Thoracic aorta (tissue), 2 donors: ENCODE measurements at regions not wholly inside any gene's neighbourhood (a gene's known extent, or its start where the extent isn't known, plus 50 kb on each side); places are given as distances from the start of the nearest gene placed in this dataset.

Source experiments
- ATAC-seq: fragments of 150-250 bp; one replicate; pipeline ENCODE4 v1.8.0; 2017; ENCODE audit warnings: low read depth; ENCODE audit not compliant: insufficient number of reproducible peaks, low FRiP score
- DNase-seq: peaks from one replicate; pipeline ENCODE4 v3.0.0-alpha.2; 2020; ENCODE audit warnings: low spot score
- H3K27ac ChIP-seq, 2 donors: fragments of 200-600 bp; sonication (generic); 1 replicate in 1 of 2; 2 replicates in 1 of 2; pipeline ENCODE4 v1.5.1; 2016; ENCODE audit warnings: mild to moderate bottlenecking in 2 of 2, moderate library complexity in 2 of 2
- H3K27me3 ChIP-seq: fragments of 200-600 bp; sonication (generic); replicated peaks from 2 replicates; pipeline ENCODE4 v1.6.0; 2016; ENCODE audit warnings: mild to moderate bottlenecking; ENCODE audit not compliant: insufficient read depth
- H3K36me3 ChIP-seq: fragments of 200-600 bp; sonication (generic); one replicate; pipeline ENCODE4 v1.5.1; 2016
- H3K4me1 ChIP-seq, 2 donors: fragments of 200-600 bp; sonication (generic); 1 replicate in 1 of 2; 2 replicates in 1 of 2; pipeline versions ENCODE4 v1.5.1 to v1.6.0; 2016; ENCODE audit warnings: low read depth in 2 of 2, mild to moderate bottlenecking in 1 of 2; ENCODE audit not compliant: control insufficient read depth in 1 of 2
- H3K4me3 ChIP-seq: fragments of 200-600 bp; sonication (generic); 2 replicates; pipeline ENCODE4 v1.5.1; 2016; ENCODE audit warnings: mild to moderate bottlenecking
- H3K9me3 ChIP-seq: fragments of 200-600 bp; sonication (generic); 2 replicates; pipeline ENCODE4 v1.5.1; 2016
- TF ChIP-seq, protein P1 (sequence below): fragments of 200-600 bp; sonication (generic); IDR thresholded peaks from one replicate; pipeline ENCODE4 v1.5.1; 2019; ENCODE audit warnings: antibody characterized with exemption

- Histone ChIP-seq H3K4me1 (peaks cover 0 to 5% of the 10 kb centered on the region in 2 donors), H3K4me3 (no peak overlapping the region), H3K36me3 (no peaks in the 10 kb centered on the region), H3K27ac (no peak overlapping the region), H3K9me3 (no peaks in the 10 kb centered on the region), H3K27me3 (no peaks in the 10 kb centered on the region)
- DNase-seq (no peak), ATAC-seq (no peak)
- TF ChIP-seq, protein P1, sequence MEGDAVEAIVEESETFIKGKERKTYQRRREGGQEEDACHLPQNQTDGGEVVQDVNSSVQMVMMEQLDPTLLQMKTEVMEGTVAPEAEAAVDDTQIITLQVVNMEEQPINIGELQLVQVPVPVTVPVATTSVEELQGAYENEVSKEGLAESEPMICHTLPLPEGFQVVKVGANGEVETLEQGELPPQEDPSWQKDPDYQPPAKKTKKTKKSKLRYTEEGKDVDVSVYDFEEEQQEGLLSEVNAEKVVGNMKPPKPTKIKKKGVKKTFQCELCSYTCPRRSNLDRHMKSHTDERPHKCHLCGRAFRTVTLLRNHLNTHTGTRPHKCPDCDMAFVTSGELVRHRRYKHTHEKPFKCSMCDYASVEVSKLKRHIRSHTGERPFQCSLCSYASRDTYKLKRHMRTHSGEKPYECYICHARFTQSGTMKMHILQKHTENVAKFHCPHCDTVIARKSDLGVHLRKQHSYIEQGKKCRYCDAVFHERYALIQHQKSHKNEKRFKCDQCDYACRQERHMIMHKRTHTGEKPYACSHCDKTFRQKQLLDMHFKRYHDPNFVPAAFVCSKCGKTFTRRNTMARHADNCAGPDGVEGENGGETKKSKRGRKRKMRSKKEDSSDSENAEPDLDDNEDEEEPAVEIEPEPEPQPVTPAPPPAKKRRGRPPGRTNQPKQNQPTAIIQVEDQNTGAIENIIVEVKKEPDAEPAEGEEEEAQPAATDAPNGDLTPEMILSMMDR: no peak
These were observed 187.1 kb upstream of the STT3B start for GRCh38 chr3:31345581-31345980.

GRCh38 chr3:31346542-31346979 is 186.2 kb upstream of the STT3B start:
- TF ChIP-seq, protein P1: no peak
- Histone ChIP-seq H3K4me1 (peaks cover 0 to 5% of the 10 kb centered on the region in 2 donors), H3K27ac (no peak overlapping the region), H3K9me3 (no peaks in the 10 kb centered on the region), H3K36me3 (no peaks in the 10 kb centered on the region), H3K4me3 (no peak overlapping the region), H3K27me3 (no peaks in the 10 kb centered on the region)
- no peak for DNase-seq
- ATAC-seq: no peak

- ATAC-seq: no peak
- Histone ChIP-seq H3K9me3 (no peaks in the 10 kb centered on the region), H3K27ac (no peak overlapping the region), H3K4me3 (no peak overlapping the region), H3K4me1 (peaks cover 2 to 4% of the 10 kb centered on the region in 2 donors), H3K27me3 (no peaks in the 10 kb centered on the region), H3K36me3 (no peaks in the 10 kb centered on the region)
- TF ChIP-seq, protein P1: no peak
- DNase-seq: no peak
These were observed 183.6 kb upstream of the STT3B start for GRCh38 chr3:31349001-31349748.

- Histone ChIP-seq H3K4me3 (no peak overlapping the region), H3K27me3 (no peaks in the 10 kb centered on the region)
- ATAC-seq: no peak
These were observed 182.4 kb upstream of the STT3B start for GRCh38 chr3:31350307-31350706.

GRCh38 chr3:31352331-31352730 is 180.4 kb upstream of the STT3B start:
- no peaks in the 10 kb centered on the region for H3K9me3 ChIP-seq
- H3K27me3 ChIP-seq: no peaks in the 10 kb centered on the region
- no peak for ATAC-seq
- TF ChIP-seq, protein P1: no peak
- no peak overlapping the region for H3K27ac ChIP-seq
- no peaks in the 10 kb centered on the region for H3K36me3 ChIP-seq
- H3K4me1 ChIP-seq: peaks cover 5 to 6% of the 10 kb centered on the region in 2 donors
- DNase-seq: no peak
- H3K4me3 ChIP-seq: no peak overlapping the region

More at GRCh38 chr3:31350307-31350706, 182.4 kb upstream of the STT3B start:
- TF ChIP-seq, protein P1: no peak
- Histone ChIP-seq H3K27ac (no peak overlapping the region), H3K9me3 (no peaks in the 10 kb centered on the region), H3K36me3 (no peaks in the 10 kb centered on the region), H3K4me1 (peaks cover 5 to 6% of the 10 kb centered on the region in 2 donors)
- DNase-seq: no peak
